H1 (cell line): ENCODE measurements at regions not wholly inside any gene's neighbourhood (a gene's known extent, or its start where the extent isn't known, plus 50 kb on each side); places are given as distances from the start of the nearest gene placed in this dataset.

Experiments used
- CTCF ChIA-PET: fragments of 300-600 bp; sonication (Branson Sonifier 250); formaldehyde crosslinking; loops from one replicate; lab custom pipeline; 2021; ENCODE audit not compliant: partially characterized antibody; lab: Charles Lee
- POLR2A ChIA-PET: fragments of 300-600 bp; sonication (Branson Sonifier 250); formaldehyde crosslinking; loops from one replicate; lab custom pipeline; 2021; ENCODE audit warnings: inconsistent platforms; ENCODE audit not compliant: partially characterized antibody; lab: Charles Lee
- DNase-seq, 2 experiments: peaks; one replicate each; pipeline versions ENCODE4 v3.0.0 to v3.0.0-alpha.2; 2010 to 2022; ENCODE audit warnings: low spot score in 2 of 2, low read depth in 1 of 2, mixed read lengths in 1 of 2
- FAIRE-seq: peaks from 2 replicates; lab custom pipeline; 2011; peaks lifted over from hg19 to GRCh38; lab: Jason Lieb, UNC
- H2AFZ ChIP-seq: 2 replicates; pipeline ENCODE4 v1.8.1; 2012; ENCODE audit warnings: low read length, inconsistent platforms
- H2AK5ac ChIP-seq: 2 replicates; pipeline ENCODE4 v1.6.1; 2013; ENCODE audit warnings: low read depth, low read length
- H2BK120ac ChIP-seq: replicated peaks from 2 replicates; pipeline ENCODE3; 2013; ENCODE audit warnings: low read depth, low read length, inconsistent platforms
- H2BK12ac ChIP-seq: 2 replicates; pipeline ENCODE4 v1.6.1; 2013; ENCODE audit warnings: low read depth, low read length
- H2BK15ac ChIP-seq: 2 replicates; pipeline ENCODE4 v1.6.1; 2013; ENCODE audit warnings: low read length
- H2BK20ac ChIP-seq: 2 replicates; pipeline ENCODE4 v1.6.1; 2013; ENCODE audit warnings: low read length
- H2BK5ac ChIP-seq: 2 replicates; pipeline ENCODE4 v1.6.1; 2013; ENCODE audit warnings: low read depth, low read length
- H3K14ac ChIP-seq: 2 replicates; pipeline ENCODE4 v1.6.1; 2013; ENCODE audit warnings: inconsistent platforms; ENCODE audit not compliant: insufficient read length
- H3K18ac ChIP-seq: 2 replicates; pipeline ENCODE4 v1.6.1; 2013; ENCODE audit warnings: low read length; ENCODE audit errors: extremely low read depth
- H3K23ac ChIP-seq: 2 replicates; pipeline ENCODE4 v1.6.1; 2013; ENCODE audit warnings: inconsistent platforms; ENCODE audit not compliant: insufficient read length
- H3K23me2 ChIP-seq: 2 replicates; pipeline ENCODE4 v1.6.1; 2013; ENCODE audit warnings: low read depth, low read length
- H3K27ac ChIP-seq: 2 replicates; pipeline ENCODE4 v1.6.1; 2011; ENCODE audit warnings: low read depth, low read length, inconsistent platforms
- H3K27me3 ChIP-seq, 4 experiments: replicated peaks in 1 of 4; 1 replicate in 1 of 4; 2 replicates in 3 of 4; pipeline versions ENCODE4 v1.6.1 to v1.8.1; 2011 to 2013; ENCODE audit warnings: low read length in 3 of 4, mild to moderate bottlenecking in 3 of 4, inconsistent platforms in 2 of 4, mixed read lengths in 2 of 4, moderate library complexity in 1 of 4; ENCODE audit not compliant: control insufficient read depth in 3 of 4, insufficient read depth in 3 of 4; ENCODE audit errors: extremely low read depth in 1 of 4
- H3K36me3 ChIP-seq, 4 experiments: 2 replicates each; pipeline versions ENCODE4 v1.6.1 to v1.8.1; 2011 to 2013; ENCODE audit warnings: mild to moderate bottlenecking in 4 of 4, low read length in 3 of 4, moderate library complexity in 2 of 4, control low read depth in 1 of 4, inconsistent platforms in 1 of 4; ENCODE audit not compliant: insufficient read depth in 4 of 4, control insufficient read depth in 2 of 4
- H3K4ac ChIP-seq: replicated peaks from 2 replicates; pipeline ENCODE3; 2013; ENCODE audit warnings: low read length, low read depth, mixed read lengths, inconsistent platforms; ENCODE audit not compliant: insufficient read length
- H3K4me1 ChIP-seq, 4 experiments: replicated peaks in 1 of 4; 1 replicate in 1 of 4; 2 replicates in 3 of 4; pipeline versions ENCODE4 v1.6.1 to v1.8.1; 2011 to 2013; ENCODE audit warnings: low read length in 3 of 4, inconsistent platforms in 2 of 4, mixed read lengths in 1 of 4; ENCODE audit not compliant: insufficient read depth in 4 of 4, control insufficient read depth in 3 of 4
- H3K4me2 ChIP-seq, 2 experiments: 2 replicates each; pipeline versions ENCODE4 v1.6.1 to v1.8.1; 2011 to 2013; ENCODE audit warnings: low read depth in 2 of 2, low read length in 2 of 2, control low read depth in 1 of 2, inconsistent platforms in 1 of 2, mild to moderate bottlenecking in 1 of 2; ENCODE audit not compliant: insufficient read depth in 1 of 2
- H3K4me3 ChIP-seq, 4 experiments: fragments of 200-600, 300-600 bp in 1 of 4; sonication (generic), shearing (Covaris generic), sonication (Bioruptor Twin) in 1 of 4; 2 replicates each; pipeline versions ENCODE4 v1.5.1 to v1.8.1; 2011 to 2016; ENCODE audit warnings: low read length in 4 of 4, low read depth in 3 of 4, control low read depth in 2 of 4, inconsistent platforms in 2 of 4, mild to moderate bottlenecking in 2 of 4, mixed read lengths in 1 of 4, moderate library complexity in 1 of 4; ENCODE audit not compliant: insufficient read depth in 2 of 4; ENCODE audit errors: extremely low read depth in 1 of 4
- H3K56ac ChIP-seq: replicated peaks from 2 replicates; pipeline ENCODE3; 2013; ENCODE audit warnings: low read depth, mild to moderate bottlenecking, mixed read lengths, low read length, inconsistent platforms; ENCODE audit not compliant: insufficient read length
- H3K79me1 ChIP-seq: 2 replicates; pipeline ENCODE4 v1.6.1; 2013; ENCODE audit warnings: low read depth, low read length, control low read depth
- H3K79me2 ChIP-seq, 2 experiments: 2 replicates each; pipeline versions ENCODE4 v1.6.1 to v1.8.1; 2012 to 2013; ENCODE audit warnings: low read length in 2 of 2, mild to moderate bottlenecking in 2 of 2, inconsistent platforms in 1 of 2; ENCODE audit not compliant: insufficient read depth in 2 of 2, control insufficient read depth in 1 of 2
- H3K9ac ChIP-seq, 4 experiments: replicated peaks in 1 of 4; 1 replicate in 1 of 4; 2 replicates in 3 of 4; pipeline versions ENCODE4 v1.6.1 to v1.8.1; 2011 to 2013; ENCODE audit warnings: low read depth in 3 of 4, low read length in 3 of 4, control low read depth in 2 of 4, mild to moderate bottlenecking in 2 of 4, moderate library complexity in 2 of 4, inconsistent platforms in 1 of 4; ENCODE audit errors: extremely low read depth in 1 of 4
- H3K9me3 ChIP-seq, 2 experiments: 2 replicates each; pipeline versions ENCODE4 v1.6.1 to v1.8.1; 2012 to 2013; ENCODE audit warnings: mild to moderate bottlenecking in 2 of 2, moderate library complexity in 2 of 2, control low read depth in 1 of 2, inconsistent platforms in 1 of 2, low read depth in 1 of 2, low read length in 1 of 2, mixed read lengths in 1 of 2; ENCODE audit not compliant: insufficient read depth in 2 of 2
- H4K20me1 ChIP-seq, 2 experiments: replicated peaks in 1 of 2; 2 replicates each; pipeline versions ENCODE3 to v1.8.1; 2011 to 2013; ENCODE audit warnings: inconsistent platforms in 2 of 2, low read length in 2 of 2, mild to moderate bottlenecking in 1 of 2; ENCODE audit not compliant: insufficient read depth in 2 of 2, control insufficient read depth in 1 of 2
- H4K5ac ChIP-seq: 2 replicates; pipeline ENCODE4 v1.6.1; 2013; ENCODE audit warnings: low read length, low read depth, mixed read lengths, inconsistent platforms; ENCODE audit not compliant: insufficient read length
- H4K8ac ChIP-seq: 2 replicates; pipeline ENCODE4 v1.8.0; 2013; ENCODE audit warnings: mild to moderate bottlenecking, moderate library complexity, low read length, inconsistent platforms; ENCODE audit not compliant: insufficient read depth; ENCODE audit errors: extremely low read depth
- H4K91ac ChIP-seq: replicated peaks from 2 replicates; pipeline ENCODE3; 2013; ENCODE audit warnings: low read length, mixed read lengths, inconsistent platforms; ENCODE audit not compliant: insufficient read length
- ASH2L ChIP-seq: fragments of 200-600, 300-600 bp; sonication (generic); IDR thresholded peaks from one replicate; pipeline ENCODE4 v1.7.1; 2017; ENCODE audit warnings: low read length
- SP4 ChIP-seq: IDR thresholded peaks from 2 replicates; pipeline ENCODE4 v1.6.1; 2012; ENCODE audit warnings: low read length, inconsistent platforms
- TEAD4 ChIP-seq: IDR thresholded peaks from 2 replicates; pipeline ENCODE4 v1.6.1; 2012; ENCODE audit warnings: low read depth, low read length, inconsistent platforms, mixed read lengths
- WGBS, 2 experiments: shearing (Covaris generic) in 1 of 2; methylation state at CpG; one replicate each; pipeline versions ENCODE4 v1.1.6 to v1.1.7; 2013 to 2015; ENCODE audit warnings: low lambda C conversion rate in 2 of 2, mixed read lengths in 2 of 2, inconsistent platforms in 1 of 2, low coverage in 1 of 2, missing lambda C conversion rate in 1 of 2; ENCODE audit not compliant: insufficient replicate concordance in 2 of 2, insufficient coverage in 1 of 2, insufficient read length in 1 of 2; ENCODE audit errors: extremely low coverage in 1 of 2, missing lambda C conversion rate in 1 of 2; 5-methylcytosine and 5-hydroxymethylcytosine counted together

GRCh38 chrX:39897741-39898097, 200.0 kb downstream of the BCOR start:
- H3K4me3 ChIP-seq: no peak overlapping the region
- H3K4me1 ChIP-seq: peaks cover 7 to 23% (median 11%) of the 10 kb centered on the region in 4 experiments
- H3K9me3 ChIP-seq: no peaks in the 10 kb centered on the region
- H3K9ac ChIP-seq: no peak overlapping the region
- peak overlapping the region; percentile 61; the same call in 1 of the 2 replicates for H2BK20ac ChIP-seq
- no peaks in the 10 kb centered on the region for H3K79me2 ChIP-seq
- H4K8ac ChIP-seq: no peak overlapping the region
- peak overlapping the region; percentile 3; the same call in 1 of the 2 replicates for H3K27ac ChIP-seq
- 0 out of 2 replicates have a peak overlapping the region, but pooled peaks have one; percentile 13 for H2AK5ac ChIP-seq
- H3K14ac ChIP-seq: no peak overlapping the region
- no peaks in the 10 kb centered on the region for H3K23me2 ChIP-seq
- no peaks in the 10 kb centered on the region for H4K20me1 ChIP-seq
- no peak overlapping the region for H4K91ac ChIP-seq
- H4K5ac ChIP-seq: no peak overlapping the region
- no peaks in the 10 kb centered on the region for H3K27me3 ChIP-seq
- no peaks in the 10 kb centered on the region for H3K36me3 ChIP-seq
- TF ChIP-seq ASH2L (peak; percentile 40), TEAD4 (no peak), SP4 (0 out of 2 replicates have a peak, but pooled peaks have one; percentile 5)
- H3K79me1 ChIP-seq: no peaks in the 10 kb centered on the region
- H3K56ac ChIP-seq: no peak overlapping the region
- no peak overlapping the region for H3K4ac ChIP-seq
- ChIA-PET POLR2A (no interaction called here), CTCF (interaction anchor here (0.8 to 1.1 kb wide), 3 partner anchors 66 to 83 kb away, joined by 3 to 4 read pairs (median 3); no protein-coding TSS in a partner anchor)
- no peak overlapping the region for H2BK12ac ChIP-seq
- H2BK120ac ChIP-seq: peak overlapping the region; percentile 61
- H2AFZ ChIP-seq: no peak overlapping the region
- 42% methylated on average over 4 of the region's 6 CpGs; no CpG with 5 or more reads in 1 of the 2 experiments for WGBS, 2 experiments
- peak overlapping the region in 1 of 2 experiments; percentile 7; a peak in 1 of 4 replicates for H3K4me2 ChIP-seq
- no peak overlapping the region for H3K23ac ChIP-seq
- no peak overlapping the region; the same call in 1 of the 2 replicates for H3K18ac ChIP-seq
- FAIRE-seq (no peak), DNase-seq (no peak)
- no peak overlapping the region for H2BK5ac ChIP-seq
- H2BK15ac ChIP-seq: no peak overlapping the region
